Endodermal cell (in vitro differentiated cells): ENCODE measurements at regions not wholly inside any gene's neighbourhood (a gene's known extent, or its start where the extent isn't known, plus 50 kb on each side); places are given as distances from the start of the nearest gene placed in this dataset.

Experiments
- DNase-seq: peaks from one replicate; pipeline ENCODE4 v3.0.0-alpha.2; 2017
- H3K27ac ChIP-seq: 2 replicates; pipeline ENCODE4 v1.5.1; 2013; ENCODE audit warnings: mild to moderate bottlenecking, low read depth, low read length, moderate library complexity
- H3K27me3 ChIP-seq: 2 replicates; pipeline ENCODE4 v1.6.1; 2013; ENCODE audit warnings: mild to moderate bottlenecking, low read length, moderate library complexity; ENCODE audit not compliant: insufficient read depth, control insufficient read depth, poor library complexity, severe bottlenecking
- H3K36me3 ChIP-seq: 2 replicates; pipeline ENCODE4 v1.7.0; 2013; ENCODE audit warnings: mild to moderate bottlenecking, low read length, moderate library complexity; ENCODE audit not compliant: control insufficient read depth, insufficient read depth
- H3K4me1 ChIP-seq: one replicate; pipeline ENCODE4 v1.7.0; 2013; ENCODE audit warnings: low read length; ENCODE audit not compliant: control insufficient read depth, insufficient read depth
- H3K4me3 ChIP-seq: 2 replicates; pipeline ENCODE4 v1.5.1; 2013; ENCODE audit warnings: mild to moderate bottlenecking, low read length, moderate library complexity
- H3K9ac ChIP-seq: 2 replicates; pipeline ENCODE4 v1.6.1; 2013; ENCODE audit warnings: mild to moderate bottlenecking, low read length, moderate library complexity; ENCODE audit not compliant: poor library complexity, severe bottlenecking; ENCODE audit errors: extremely low read depth
- H3K9me3 ChIP-seq: 2 replicates; pipeline ENCODE4 v1.6.1; 2013; ENCODE audit warnings: mild to moderate bottlenecking, low read length, moderate library complexity; ENCODE audit not compliant: control insufficient read depth
- H3K27ac Mint-ChIP-seq: 2 replicates; pipeline ENCODE4 v1.8.0; 2020; ENCODE audit warnings: mixed read lengths
- H3K27me3 Mint-ChIP-seq: 2 replicates; pipeline ENCODE4 v1.8.0; 2021; ENCODE audit warnings: mild to moderate bottlenecking, mixed read lengths; ENCODE audit not compliant: insufficient read depth
- H3K36me3 Mint-ChIP-seq: 2 replicates; pipeline ENCODE4 v1.8.0; 2020; ENCODE audit warnings: low read depth, mixed read lengths
- H3K4me1 Mint-ChIP-seq: 2 replicates; pipeline ENCODE4 v1.8.0; 2020; ENCODE audit warnings: mixed read lengths
- H3K4me3 Mint-ChIP-seq: 2 replicates; pipeline ENCODE4 v1.8.0; 2020; ENCODE audit warnings: mild to moderate bottlenecking, moderate library complexity, mixed read lengths
- H3K9me3 Mint-ChIP-seq: 2 replicates; pipeline ENCODE4 v1.8.0; 2020; ENCODE audit warnings: mild to moderate bottlenecking, mixed read lengths
- WGBS, 2 experiments: methylation state at CpG; one replicate each; pipeline versions ENCODE4 v1.1.5 to v1.1.7; 2013; ENCODE audit warnings: missing lambda C conversion rate in 2 of 2, mixed read lengths in 1 of 2; ENCODE audit not compliant: insufficient coverage in 1 of 2, insufficient read length in 1 of 2; 5-methylcytosine and 5-hydroxymethylcytosine counted together
- TF ChIP-seq, protein P1 (sequence below): fragments of 200-600 bp; sonication (generic); conservative IDR thresholded peaks from 2 replicates; pipeline ENCODE4 v1.5.0; 2021; ENCODE audit warnings: antibody characterized with exemption, mild to moderate bottlenecking

DNA sequence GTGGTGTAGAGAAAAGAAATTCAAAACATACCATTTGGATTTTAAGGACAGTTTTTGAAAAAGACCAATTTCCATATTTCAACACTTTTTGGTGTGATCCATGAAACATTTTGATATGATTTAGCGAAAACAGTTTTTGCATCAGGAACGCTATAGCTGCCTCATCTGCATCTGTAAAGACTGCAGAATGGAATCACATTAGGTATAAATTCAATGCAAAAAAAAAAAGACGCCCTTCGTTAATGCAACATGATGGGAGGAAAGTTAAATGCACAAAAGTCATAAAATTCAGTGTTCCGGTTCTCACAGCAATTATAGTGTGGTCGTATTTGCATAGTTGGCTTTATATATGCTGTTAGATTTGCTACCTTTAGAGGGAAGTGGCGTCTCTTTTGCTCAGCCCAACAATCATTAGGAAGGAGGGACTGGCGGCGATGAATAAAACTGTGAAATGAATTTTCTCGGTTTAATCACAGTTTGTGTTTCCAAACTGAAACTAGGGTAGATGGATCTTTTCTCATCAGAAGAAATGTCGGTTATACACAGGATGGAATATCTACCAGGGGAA lies 215.7 kb downstream of the TEX29 start:
- no peaks in the 10 kb centered on the region for H3K36me3 ChIP-seq
- Mint-ChIP-seq H3K9me3 (no peaks in the 10 kb centered on the region), H3K27me3 (peaks cover 89% of the 10 kb centered on the region), H3K27ac (no peak overlapping the region), H3K36me3 (no peaks in the 10 kb centered on the region), H3K4me1 (peaks cover 15% of the 10 kb centered on the region), H3K4me3 (no peak overlapping the region)
- H3K4me1 ChIP-seq, result no peaks in the 10 kb centered on the region
- 88 to 91% methylated on average over 10 to 11 of the region's 11 CpGs for whole genome bisulfite sequencing, 2 experiments
- TF ChIP-seq, protein P1, sequence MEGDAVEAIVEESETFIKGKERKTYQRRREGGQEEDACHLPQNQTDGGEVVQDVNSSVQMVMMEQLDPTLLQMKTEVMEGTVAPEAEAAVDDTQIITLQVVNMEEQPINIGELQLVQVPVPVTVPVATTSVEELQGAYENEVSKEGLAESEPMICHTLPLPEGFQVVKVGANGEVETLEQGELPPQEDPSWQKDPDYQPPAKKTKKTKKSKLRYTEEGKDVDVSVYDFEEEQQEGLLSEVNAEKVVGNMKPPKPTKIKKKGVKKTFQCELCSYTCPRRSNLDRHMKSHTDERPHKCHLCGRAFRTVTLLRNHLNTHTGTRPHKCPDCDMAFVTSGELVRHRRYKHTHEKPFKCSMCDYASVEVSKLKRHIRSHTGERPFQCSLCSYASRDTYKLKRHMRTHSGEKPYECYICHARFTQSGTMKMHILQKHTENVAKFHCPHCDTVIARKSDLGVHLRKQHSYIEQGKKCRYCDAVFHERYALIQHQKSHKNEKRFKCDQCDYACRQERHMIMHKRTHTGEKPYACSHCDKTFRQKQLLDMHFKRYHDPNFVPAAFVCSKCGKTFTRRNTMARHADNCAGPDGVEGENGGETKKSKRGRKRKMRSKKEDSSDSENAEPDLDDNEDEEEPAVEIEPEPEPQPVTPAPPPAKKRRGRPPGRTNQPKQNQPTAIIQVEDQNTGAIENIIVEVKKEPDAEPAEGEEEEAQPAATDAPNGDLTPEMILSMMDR, result no peak
- no peak overlapping the region for H3K4me3 ChIP-seq
- H3K27me3 ChIP-seq, result peaks cover 76% of the 10 kb centered on the region
- no peak overlapping the region for H3K27ac ChIP-seq
- no peaks in the 10 kb centered on the region for H3K9me3 ChIP-seq
- no peak for DNase-seq
- no peak overlapping the region for H3K9ac ChIP-seq

DNA sequence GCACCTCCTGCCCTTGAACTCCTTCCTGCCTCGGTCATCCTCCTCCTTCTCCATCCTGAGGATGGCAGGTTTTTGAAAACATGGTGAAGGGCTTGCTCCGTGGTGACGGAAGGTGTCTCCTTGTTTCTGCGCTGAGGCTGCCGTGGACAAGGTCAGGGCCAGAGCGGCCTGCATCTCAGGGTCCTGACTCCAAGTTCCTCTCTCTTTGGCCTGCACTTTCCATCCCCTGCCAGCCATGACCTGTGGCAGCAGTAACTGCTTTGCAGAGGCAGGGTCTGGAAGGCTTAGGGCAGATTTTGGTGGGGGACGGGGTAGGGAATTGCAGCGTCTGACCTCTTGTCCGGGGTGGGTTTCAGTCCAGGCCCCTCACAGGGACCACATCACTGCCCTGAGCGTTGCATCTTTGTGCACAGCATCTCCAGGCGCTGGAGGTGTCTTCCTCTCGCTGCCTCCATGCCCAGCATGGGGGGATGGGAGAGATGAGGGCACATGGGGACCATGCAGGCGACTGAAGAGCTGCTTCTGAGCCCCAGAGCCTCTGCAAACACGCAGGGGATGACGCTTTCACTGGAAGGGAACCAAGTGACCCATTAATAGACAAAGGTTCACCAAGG lies 216.8 kb downstream of the TEX29 start:
- Histone ChIP-seq H3K27me3 (peaks cover 73% of the 10 kb centered on the region), H3K4me1 (no peaks in the 10 kb centered on the region), H3K27ac (no peak overlapping the region), H3K4me3 (no peak overlapping the region), H3K9ac (no peak overlapping the region), H3K9me3 (no peaks in the 10 kb centered on the region), H3K36me3 (no peaks in the 10 kb centered on the region)
- Mint-ChIP-seq H3K27ac (no peak overlapping the region), H3K36me3 (no peaks in the 10 kb centered on the region), H3K4me3 (no peak overlapping the region), H3K9me3 (no peaks in the 10 kb centered on the region), H3K4me1 (peaks cover 6% of the 10 kb centered on the region), H3K27me3 (peaks cover 89% of the 10 kb centered on the region)
- DNase-seq, result no peak
- TF ChIP-seq, protein P1, result no peak
- 92 to 98% methylated on average over 12 to 15 of the region's 15 CpGs for whole genome bisulfite sequencing, 2 experiments

DNA sequence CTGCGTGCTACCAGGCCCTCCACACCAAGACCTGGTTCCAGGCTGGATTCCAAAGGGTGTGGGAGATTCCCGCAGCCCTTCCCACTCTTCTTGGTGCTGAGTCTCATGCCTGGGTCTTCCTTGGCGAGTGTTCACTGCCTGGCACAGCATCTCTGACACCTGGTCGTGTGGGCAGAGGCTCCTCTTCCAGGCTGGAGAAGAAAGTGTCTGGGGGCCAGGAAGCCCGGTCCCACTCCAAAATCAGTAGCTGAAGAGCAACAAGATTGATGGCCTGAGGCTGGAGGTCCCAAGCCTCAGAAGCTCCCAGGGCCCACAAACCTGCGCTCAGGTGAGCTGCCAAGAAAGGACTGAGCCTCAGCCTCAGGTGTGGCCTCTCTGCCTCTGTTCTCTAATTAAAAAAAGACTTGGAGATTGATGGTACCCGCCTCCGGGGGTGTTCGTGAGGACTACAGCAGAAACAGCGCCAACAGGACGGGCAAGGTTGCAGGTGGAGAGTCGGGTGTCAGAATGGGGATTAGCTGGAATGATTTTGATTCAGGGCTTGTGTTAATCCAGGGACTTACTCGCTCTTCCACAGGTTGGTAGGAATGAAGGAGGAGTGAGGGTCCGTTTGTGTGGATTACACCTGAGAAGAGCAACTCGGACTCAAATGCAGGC lies 217.5 kb downstream of the TEX29 start:
- Mint-ChIP-seq H3K27me3 (peaks cover 87% of the 10 kb centered on the region), H3K4me1 (peaks cover 6% of the 10 kb centered on the region), H3K4me3 (no peak overlapping the region), H3K27ac (no peak overlapping the region), H3K36me3 (no peaks in the 10 kb centered on the region), H3K9me3 (no peaks in the 10 kb centered on the region)
- TF ChIP-seq, protein P1, result no peak
- Histone ChIP-seq H3K9me3 (no peaks in the 10 kb centered on the region), H3K9ac (no peak overlapping the region), H3K4me1 (no peaks in the 10 kb centered on the region), H3K36me3 (no peaks in the 10 kb centered on the region), H3K27me3 (peaks cover 66% of the 10 kb centered on the region), H3K27ac (no peak overlapping the region), H3K4me3 (no peak overlapping the region)
- no peak for DNase-seq
- WGBS, 2 experiments, result 92 to 96% methylated on average over 13 to 15 of the region's 15 CpGs
